Activated CD4-positive, alpha-beta T cell treated with anti-CD3 and anti-CD28 coated beads for 36 hours (primary cell): ENCODE measurements at regions not wholly inside any gene's neighbourhood (a gene's known extent, or its start where the extent isn't known, plus 50 kb on each side); places are given as distances from the start of the nearest gene placed in this dataset.

Experiments
- ATAC-seq: fragments of 200-7000 bp; cut with Tn5 transposase; one replicate; pipeline ENCODE4 v1.10.0; 2021; ENCODE audit warnings: mild to moderate bottlenecking, moderate library complexity
- CTCF ChIA-PET: fragments of 350-600 bp; sonication (Branson Sonifier 250); formaldehyde crosslinking; loops from one replicate; lab custom pipeline; 2021; ENCODE audit warnings: antibody characterized with exemption; lab: Charles Lee
- POLR2A ChIA-PET: fragments of 350-600 bp; sonication (Branson Sonifier 250); formaldehyde crosslinking; loops from one replicate; lab custom pipeline; 2021; ENCODE audit warnings: antibody characterized with exemption, inconsistent platforms; lab: Charles Lee
- DNase-seq: peaks from one replicate; pipeline ENCODE4 v3.0.0-alpha.2; 2020
- H3K27ac Mint-ChIP-seq: one replicate; pipeline ENCODE4 v1.8.0; 2021; ENCODE audit warnings: mixed read lengths
- H3K27me3 Mint-ChIP-seq: one replicate; pipeline ENCODE4 v1.8.0; 2021; ENCODE audit warnings: mixed read lengths
- H3K36me3 Mint-ChIP-seq: one replicate; pipeline ENCODE4 v1.8.0; 2021; ENCODE audit warnings: low read depth, mixed read lengths
- H3K4me1 Mint-ChIP-seq: one replicate; pipeline ENCODE4 v1.8.0; 2021; ENCODE audit warnings: mixed read lengths
- H3K4me3 Mint-ChIP-seq: one replicate; pipeline ENCODE4 v1.8.0; 2021; ENCODE audit warnings: mild to moderate bottlenecking, moderate library complexity, mixed read lengths
- H3K9me3 Mint-ChIP-seq: one replicate; pipeline ENCODE4 v1.8.0; 2021; ENCODE audit warnings: low read depth, mixed read lengths
- intact Hi-C, 2 experiments: fragments of 100-400 bp; cut with DNase I in 1 of 2; cut with micrococcal nuclease in 1 of 2; formaldehyde crosslinking; loops; one replicate each; pipeline versions ENCODE4 v1.14.2 to v1.15.1; 2022 to 2024; cut with DNase I, micrococcal nuclease

DNA sequence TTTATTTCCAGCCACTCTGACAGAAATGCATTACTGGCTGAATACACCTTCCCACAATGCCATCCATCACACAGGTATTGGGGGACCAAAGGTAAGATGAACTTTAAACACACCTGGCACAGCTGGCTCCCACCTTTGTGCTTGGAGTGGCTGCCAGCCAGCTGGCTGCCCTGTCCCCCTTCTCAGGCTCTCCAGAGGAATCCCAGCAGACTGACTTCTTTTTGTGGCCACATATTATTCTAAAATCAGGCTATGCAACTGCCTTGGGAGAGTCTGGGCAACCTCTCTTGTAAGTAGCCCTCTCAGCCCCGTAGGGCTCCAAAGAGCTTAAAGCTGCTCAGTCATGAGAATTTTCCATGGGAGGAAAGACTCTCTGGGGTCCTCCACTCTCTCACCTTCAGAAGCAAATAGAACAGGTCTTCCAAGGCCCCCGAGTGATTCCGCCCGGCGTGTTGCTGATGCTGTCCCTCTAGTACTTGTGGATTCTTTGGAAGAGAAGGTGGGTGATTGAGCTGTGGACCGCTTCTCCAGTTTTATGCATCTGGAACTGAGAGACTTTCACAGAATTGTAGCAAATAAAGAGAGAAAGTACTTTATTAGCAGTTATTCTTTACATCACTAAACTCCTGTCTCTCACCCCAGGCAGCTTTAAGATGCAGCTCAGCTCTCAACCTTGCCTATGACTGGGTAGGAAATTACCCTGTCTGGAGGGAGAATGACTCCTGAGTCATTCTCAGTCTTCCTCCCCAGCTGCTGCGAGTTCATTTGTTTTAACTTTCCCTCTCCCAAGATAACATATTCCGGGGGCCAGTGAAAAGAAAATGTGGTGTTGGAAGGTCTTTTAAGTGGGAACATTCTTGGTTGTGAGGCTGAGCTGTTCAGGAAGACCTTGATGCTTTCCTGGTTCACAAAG is 159.4 kb upstream of the PITX1 start:
- H3K27me3 Mint-ChIP-seq: peaks cover 16% of the 10 kb centered on the region
- intact Hi-C loops: loop anchor here (5.0 to 10.0 kb wide), 3 partner anchors 139 to 279 kb away; partner anchors contain the start of gene PITX1 (in 1 of the 2)
- H3K9me3 Mint-ChIP-seq: no peaks in the 10 kb centered on the region
- H3K36me3 Mint-ChIP-seq: no peaks in the 10 kb centered on the region
- H3K4me3 Mint-ChIP-seq: no peak overlapping the region
- POLR2A ChIA-PET: no interaction called here
- CTCF ChIA-PET: interaction anchor here (0.6 to 3.1 kb wide), 3 partner anchors 9 to 281 kb away, joined by 3 to 8 read pairs (median 3); no protein-coding TSS in a partner anchor
- peaks cover 2% of the 10 kb centered on the region for H3K4me1 Mint-ChIP-seq
- H3K27ac Mint-ChIP-seq: no peak overlapping the region
- ATAC-seq (no peak), DNase-seq (no peak)

DNA sequence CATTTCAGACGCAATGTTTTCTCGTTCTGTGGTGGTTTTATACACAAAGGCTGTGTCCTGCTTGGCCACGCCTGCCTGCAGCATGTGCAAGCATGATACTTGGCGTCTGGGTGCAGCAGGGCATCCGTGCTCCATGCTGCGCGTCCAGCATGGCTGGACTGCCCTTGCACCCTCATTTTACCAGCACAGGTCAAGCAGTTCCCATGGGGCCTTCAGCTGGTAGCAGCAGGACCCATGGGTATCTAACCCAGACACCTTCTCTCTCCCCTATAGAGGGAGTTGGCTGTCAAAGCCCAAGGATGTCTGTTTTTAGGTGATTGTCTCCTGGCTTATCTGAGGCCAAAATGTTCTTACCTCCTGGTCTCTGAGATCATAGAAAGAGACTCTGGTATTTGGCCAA is 158.3 kb upstream of the PITX1 start:
- POLR2A ChIA-PET: no interaction called here
- Mint-ChIP-seq H3K27me3 (peaks cover 16% of the 10 kb centered on the region), H3K9me3 (no peaks in the 10 kb centered on the region), H3K4me3 (no peak overlapping the region), H3K36me3 (no peaks in the 10 kb centered on the region), H3K4me1 (peaks cover 2% of the 10 kb centered on the region), H3K27ac (no peak overlapping the region)
- CTCF ChIA-PET: interaction anchor here (0.6 to 0.8 kb wide), 3 partner anchors 8 to 1505 kb away, joined by 3 to 4 read pairs (median 3); no protein-coding TSS in a partner anchor
- no peak for DNase-seq
- intact Hi-C loops: loop anchor here (5.0 to 10.0 kb wide), 3 partner anchors 140 to 278 kb away; partner anchors contain the start of gene PITX1 (in 1 of the 2)
- ATAC-seq: no peak

- ATAC-seq (peak; percentile 98), DNase-seq (peak; percentile 89)
- Mint-ChIP-seq H3K4me3 (peak overlapping the region; percentile 53), H3K4me1 (peaks cover 2% of the 10 kb centered on the region), H3K27me3 (peaks cover 13% of the 10 kb centered on the region), H3K9me3 (no peaks in the 10 kb centered on the region), H3K36me3 (no peaks in the 10 kb centered on the region), H3K27ac (no peak overlapping the region)
- ChIA-PET CTCF (interaction anchor here (0.7 to 1.9 kb wide), 18 partner anchors 9 to 380 kb away, joined by 3 to 9 read pairs (median 4); no protein-coding TSS in a partner anchor), POLR2A (interaction anchor here (0.7 kb wide), 1 partner anchor 1154 kb away, joined by 3 read pairs; no protein-coding TSS in a partner anchor)
- intact Hi-C loops: loop anchor here (1.0 to 10.0 kb wide), 5 partner anchors 141 to 453 kb away; partner anchors contain the start of genes CAMLG (in 1 of the 2) and PITX1 (in 1 of the 2)
Measured at GRCh38 chr5:135191084-135191826, 157.2 kb upstream of the PITX1 start.

GRCh38 chr5:135190416-135191083 is 156.5 kb upstream of the PITX1 start:
- H3K9me3 Mint-ChIP-seq: no peaks in the 10 kb centered on the region

DNA sequence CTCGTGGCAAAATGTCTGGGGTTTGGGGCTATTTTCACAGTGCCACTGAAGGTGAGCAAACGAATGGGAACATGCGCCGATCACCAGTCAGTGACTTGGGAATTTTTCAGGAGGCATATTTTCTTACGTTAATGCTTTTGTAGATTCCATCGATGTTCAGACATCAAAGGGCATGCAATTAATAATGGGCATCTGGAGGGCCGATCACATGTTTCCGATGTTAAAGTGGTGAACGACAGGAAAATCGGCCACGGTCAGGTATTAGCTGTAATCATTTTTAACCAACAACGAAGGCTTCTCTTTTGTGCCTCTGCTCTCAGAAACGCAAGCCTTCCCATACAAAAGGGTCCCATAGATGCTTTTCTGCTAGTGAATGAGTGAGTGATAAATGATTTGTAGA is 155.0 kb upstream of the PITX1 start:
- ChIA-PET CTCF (interaction anchor here (0.6 kb wide), 1 partner anchor 24 kb away, joined by 4 read pairs; no protein-coding TSS in a partner anchor), POLR2A (no interaction called here)
- ATAC-seq: no peak
- H3K4me3 Mint-ChIP-seq: no peak overlapping the region
- H3K9me3 Mint-ChIP-seq: no peaks in the 10 kb centered on the region
- peaks cover 7% of the 10 kb centered on the region for H3K4me1 Mint-ChIP-seq
- H3K36me3 Mint-ChIP-seq: no peaks in the 10 kb centered on the region
- peaks cover 13% of the 10 kb centered on the region for H3K27me3 Mint-ChIP-seq
- H3K27ac Mint-ChIP-seq: no peak overlapping the region
- no peak for DNase-seq
- intact Hi-C loops: no loop called here

More at GRCh38 chr5:135190416-135191083, 156.5 kb upstream of the PITX1 start:
- H3K4me3 Mint-ChIP-seq: no peak overlapping the region
- H3K27ac Mint-ChIP-seq: no peak overlapping the region
- no peak for ATAC-seq
- H3K27me3 Mint-ChIP-seq: peaks cover 13% of the 10 kb centered on the region
- no peaks in the 10 kb centered on the region for H3K36me3 Mint-ChIP-seq
- intact Hi-C loops: loop anchor here (1.0 to 10.0 kb wide), 5 partner anchors 142 to 452 kb away; partner anchors contain the start of genes CAMLG (in 1 of the 2) and PITX1 (in 1 of the 2)
- DNase-seq: no peak
- POLR2A ChIA-PET: no interaction called here
- peaks cover 5% of the 10 kb centered on the region for H3K4me1 Mint-ChIP-seq
- CTCF ChIA-PET: interaction anchor here (0.7 to 1.9 kb wide), 14 partner anchors 9 to 379 kb away, joined by 3 to 9 read pairs (median 4); no protein-coding TSS in a partner anchor

- intact Hi-C loops: no loop called here
- no peak overlapping the region for H3K27ac Mint-ChIP-seq
- peaks cover 13% of the 10 kb centered on the region for H3K27me3 Mint-ChIP-seq
- H3K4me1 Mint-ChIP-seq: peaks cover 7% of the 10 kb centered on the region
- POLR2A ChIA-PET: no interaction called here
- no peaks in the 10 kb centered on the region for H3K36me3 Mint-ChIP-seq
- no peak for ATAC-seq
- no peaks in the 10 kb centered on the region for H3K9me3 Mint-ChIP-seq
- no peak for DNase-seq
- no peak overlapping the region for H3K4me3 Mint-ChIP-seq
- CTCF ChIA-PET: interaction anchor here (0.7 to 1.1 kb wide), 5 partner anchors 12 to 169 kb away, joined by 3 to 6 read pairs (median 3); no protein-coding TSS in a partner anchor
Measured at GRCh38 chr5:135188233-135188914, 154.3 kb upstream of the PITX1 start.

- DNase-seq: no peak
- Mint-ChIP-seq H3K27ac (no peak overlapping the region), H3K27me3 (peaks cover 9% of the 10 kb centered on the region), H3K4me3 (no peak overlapping the region), H3K9me3 (no peaks in the 10 kb centered on the region), H3K36me3 (no peaks in the 10 kb centered on the region), H3K4me1 (peaks cover 7% of the 10 kb centered on the region)
- ChIA-PET CTCF (interaction anchor here (1.1 kb wide), 1 partner anchor 15 kb away, joined by 3 read pairs; no protein-coding TSS in a partner anchor), POLR2A (no interaction called here)
- ATAC-seq: no peak
- intact Hi-C loops: no loop called here
Measured at GRCh38 chr5:135186662-135187522, 152.9 kb upstream of the PITX1 start.

- intact Hi-C loops: no loop called here
- Mint-ChIP-seq H3K4me3 (no peak overlapping the region), H3K27me3 (peaks cover 5% of the 10 kb centered on the region), H3K9me3 (no peaks in the 10 kb centered on the region), H3K4me1 (peaks cover 6% of the 10 kb centered on the region), H3K36me3 (no peaks in the 10 kb centered on the region), H3K27ac (no peak overlapping the region)
- POLR2A ChIA-PET: no interaction called here
- DNase-seq: no peak
- CTCF ChIA-PET: interaction anchor here (0.6 to 1.9 kb wide), 4 partner anchors 9 to 300 kb away, joined by 3 to 8 read pairs (median 4); no protein-coding TSS in a partner anchor
- no peak for ATAC-seq
Measured at GRCh38 chr5:135185481-135186065, 151.5 kb upstream of the PITX1 start.

DNA sequence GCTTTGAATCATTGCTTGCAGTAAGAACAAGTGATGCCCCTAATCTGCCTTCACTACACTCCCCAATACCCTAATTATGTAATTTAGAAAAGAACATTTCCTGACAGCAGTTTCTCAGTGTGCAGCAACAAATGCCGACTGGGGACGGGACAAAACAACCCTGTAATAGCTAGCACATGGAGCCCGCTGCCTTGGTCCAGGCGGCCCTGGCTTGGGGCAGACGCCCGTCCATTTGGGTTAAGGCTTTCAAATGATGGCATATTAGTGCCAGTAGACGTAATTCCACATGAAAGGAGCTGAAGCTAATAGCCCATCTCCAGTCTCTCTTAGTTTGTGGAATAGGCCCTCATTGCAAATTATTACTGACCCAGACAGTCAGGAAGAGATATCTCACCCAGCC is 150.6 kb upstream of the PITX1 start:
- Mint-ChIP-seq H3K27ac (no peak overlapping the region), H3K4me3 (no peak overlapping the region), H3K4me1 (peaks cover 6% of the 10 kb centered on the region), H3K27me3 (peaks cover under 1% of the 10 kb centered on the region), H3K36me3 (no peaks in the 10 kb centered on the region), H3K9me3 (no peaks in the 10 kb centered on the region)
- DNase-seq (no peak), ATAC-seq (no peak)
- intact Hi-C loops: no loop called here
- POLR2A ChIA-PET: no interaction called here
- CTCF ChIA-PET: interaction anchor here (0.6 to 1.9 kb wide), 3 partner anchors 10 to 21 kb away, joined by 3 to 8 read pairs (median 4); no protein-coding TSS in a partner anchor
